HG02623 (cell line): ENCODE measurements at regions not wholly inside any gene's neighbourhood (a gene's known extent, or its start where the extent isn't known, plus 50 kb on each side); places are given as distances from the start of the nearest gene placed in this dataset.

Experiments used
- ATAC-seq: cut with Tn5 transposase; IDR thresholded peaks from one replicate; pipeline ENCODE4 v1.9.1; 2021; ENCODE audit warnings: moderate library complexity; ENCODE audit not compliant: unreplicated experiment

DNA sequence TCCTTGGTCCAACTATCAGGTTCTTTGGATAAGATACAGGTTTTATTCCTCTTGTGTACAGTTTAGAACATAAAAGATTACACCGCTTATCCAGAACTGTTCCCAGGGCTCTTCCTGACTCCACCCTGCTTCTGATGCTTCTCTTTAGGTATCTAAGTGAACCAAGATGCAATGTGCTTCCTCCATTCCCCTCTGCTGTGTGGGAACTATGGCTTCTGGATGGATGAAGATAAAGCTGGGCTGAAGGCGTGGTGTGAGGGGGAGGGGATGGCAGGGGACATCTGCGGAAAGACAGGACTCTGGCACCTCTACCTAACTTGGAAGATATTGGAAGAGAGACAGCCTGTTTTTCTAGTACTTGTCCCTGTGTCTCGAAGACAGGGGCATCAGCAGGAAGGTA lies 209.9 kb upstream of the TBX20 start:
- ATAC-seq: no peak

DNA sequence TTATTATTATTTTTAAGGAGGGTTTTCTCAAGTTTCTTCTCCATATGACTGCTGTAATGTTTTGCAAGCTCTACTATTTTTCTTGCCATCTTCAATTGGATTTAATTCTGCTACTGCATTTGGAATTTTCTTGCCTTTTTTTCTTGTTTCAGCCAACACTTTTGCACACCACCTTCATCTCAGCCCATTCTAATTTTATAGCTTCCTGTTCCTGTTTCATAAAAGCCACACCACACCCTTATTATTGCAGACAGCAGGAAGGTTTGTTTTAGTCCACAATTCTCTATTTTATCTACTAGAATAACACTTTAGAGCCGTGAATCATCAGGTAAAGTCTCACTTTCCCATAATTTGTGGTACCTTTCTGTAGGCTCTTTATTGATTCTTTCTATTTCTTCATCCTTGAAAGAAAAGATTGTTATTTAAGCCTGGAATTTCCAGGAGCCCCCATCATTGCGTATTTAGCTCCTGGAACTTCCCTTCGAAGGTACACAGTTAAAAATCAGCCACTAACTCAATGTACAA lies 209.3 kb upstream of the TBX20 start:
- ATAC-seq: no peak

DNA sequence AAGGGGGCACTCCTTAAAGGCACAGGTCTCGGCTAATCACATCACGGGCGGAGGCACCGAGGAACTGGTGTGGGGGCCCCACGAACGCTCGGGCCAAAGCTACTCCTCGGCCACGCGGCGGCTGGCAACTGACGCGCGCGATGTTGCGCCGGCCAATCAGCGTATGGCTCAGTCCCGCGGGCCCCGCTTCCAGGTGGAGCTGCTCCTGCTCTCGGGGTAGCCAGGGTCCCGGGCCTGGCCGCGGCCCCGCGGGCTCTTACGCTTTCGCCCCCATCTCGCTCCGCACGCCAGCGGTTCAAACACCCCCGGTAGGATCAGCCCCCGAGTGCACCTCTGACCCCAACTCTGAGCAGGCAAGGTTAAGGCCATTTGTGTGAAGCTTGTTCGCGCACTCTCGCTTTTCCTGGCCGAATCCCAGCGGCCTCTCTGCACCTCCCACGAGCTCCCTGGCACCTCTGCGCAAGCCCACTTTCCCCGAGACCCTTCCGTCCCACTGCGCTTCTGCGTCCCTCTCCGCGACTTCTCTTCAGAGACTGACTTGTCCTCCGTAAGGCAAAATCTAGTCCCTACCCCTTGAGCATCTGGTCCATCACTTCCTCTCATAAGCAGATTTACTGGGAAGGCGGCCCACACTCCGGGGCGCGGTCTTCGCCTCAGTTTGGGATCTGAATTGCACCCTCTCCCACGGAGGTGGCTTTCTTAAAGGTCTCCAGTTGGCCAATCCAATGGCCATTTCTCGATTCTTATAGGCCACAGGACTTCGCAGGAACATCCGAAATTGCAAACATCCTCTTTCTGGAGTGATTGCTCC lies 200.9 kb upstream of the TBX20 start:
- no peak for ATAC-seq

DNA sequence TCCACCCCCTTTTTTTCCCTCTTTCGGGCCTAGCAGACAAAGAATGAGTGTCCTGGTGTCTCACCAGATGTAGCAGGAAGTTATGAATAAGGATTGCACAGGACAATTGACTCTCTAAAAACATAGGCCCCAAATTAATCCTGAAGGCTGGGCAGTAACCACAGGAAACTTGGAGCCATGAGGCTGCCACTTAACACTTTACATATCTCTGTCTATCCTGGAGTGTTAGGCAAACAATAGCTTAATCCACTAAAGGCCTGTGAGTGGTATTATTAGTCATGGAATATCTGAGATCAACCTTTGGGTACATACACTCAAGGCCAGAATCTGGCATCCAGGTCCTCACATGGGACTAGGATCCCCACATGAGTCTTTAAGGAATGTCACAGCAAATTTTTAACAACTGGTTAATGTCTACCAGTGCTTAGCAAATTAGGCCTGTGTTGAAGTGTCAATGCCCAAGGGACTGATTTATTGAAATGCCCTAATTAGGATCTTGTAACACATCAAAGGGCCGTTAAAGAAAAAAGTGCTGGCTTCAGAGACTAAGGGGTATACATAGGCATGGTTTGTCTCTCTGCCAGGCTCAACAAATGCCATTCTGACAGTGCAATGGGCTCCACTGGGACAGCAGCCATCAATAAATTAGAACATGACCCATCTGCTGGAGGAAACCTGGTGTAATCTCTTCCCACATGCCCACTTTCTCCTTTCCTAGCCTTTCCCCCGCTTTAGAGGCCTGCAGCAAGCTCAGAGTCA lies 196.7 kb upstream of the TBX20 start:
- no peak for ATAC-seq

DNA sequence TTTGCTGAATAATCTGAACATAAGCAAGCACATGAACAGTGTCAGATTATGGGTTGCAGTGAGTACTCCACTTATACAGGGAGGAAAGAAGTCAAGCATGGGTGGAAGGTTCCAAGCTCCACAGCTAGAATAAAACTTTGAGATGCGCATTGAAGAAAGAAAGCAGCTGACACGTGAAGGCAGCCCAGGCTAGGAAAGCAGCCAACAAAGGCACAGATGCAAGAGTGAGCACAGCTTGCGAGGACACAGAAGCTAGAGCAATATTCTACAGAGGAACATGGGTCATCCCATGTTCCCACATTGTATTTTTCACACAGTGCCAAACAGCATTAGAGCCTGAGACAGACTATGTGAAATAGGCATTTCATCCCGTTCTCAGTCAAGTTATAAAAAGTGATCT lies 194.6 kb upstream of the TBX20 start:
- no peak for ATAC-seq

DNA sequence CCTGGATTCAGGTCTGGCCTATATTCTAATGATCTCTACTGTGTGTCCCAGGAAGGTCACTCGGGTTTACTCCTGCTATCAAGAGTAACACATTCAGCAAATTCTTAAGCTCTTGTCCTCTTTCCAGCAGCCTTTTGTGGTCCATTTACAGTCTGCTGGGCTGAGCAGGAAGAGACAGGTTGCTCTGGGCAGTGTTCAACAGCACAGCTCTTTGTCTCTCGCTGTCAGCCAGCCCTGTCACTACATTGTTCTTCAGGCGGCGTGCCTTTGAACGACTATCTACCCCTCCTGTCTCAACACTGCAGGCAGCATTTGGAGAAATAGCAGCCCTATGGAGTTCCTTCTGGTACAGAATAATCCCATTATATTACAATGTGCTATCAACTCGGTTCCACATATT lies 192.2 kb upstream of the TBX20 start:
- ATAC-seq: no peak

DNA sequence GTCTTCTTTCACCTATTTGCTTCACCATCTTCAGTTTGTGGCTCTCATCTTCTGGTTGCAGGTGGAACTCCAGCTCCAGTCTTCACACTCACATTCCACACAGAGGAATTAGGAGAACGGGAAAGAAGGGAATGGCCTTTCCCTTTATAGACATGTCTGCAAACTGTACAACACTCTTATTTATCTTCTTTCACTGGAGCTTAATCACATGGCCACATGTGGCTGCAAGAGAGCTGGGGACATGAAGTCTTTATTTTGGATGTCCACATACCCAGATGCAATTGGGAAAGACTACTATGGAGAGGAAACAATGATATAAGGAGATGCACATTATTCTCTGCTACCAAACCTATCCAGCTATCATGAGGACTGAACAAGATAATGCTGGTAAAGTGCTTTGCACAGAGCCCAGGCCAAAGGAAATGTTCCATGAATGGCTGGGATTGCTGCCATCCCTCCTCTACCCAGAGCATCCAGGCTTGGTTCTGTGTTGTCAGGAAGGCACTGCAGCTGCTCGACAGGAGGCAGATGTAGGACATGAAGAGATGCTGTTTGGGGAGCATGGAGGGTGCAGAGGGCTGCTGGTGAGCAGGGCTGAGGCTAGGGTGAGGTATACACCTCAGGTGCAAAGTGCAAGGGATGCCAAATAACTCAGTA lies 183.8 kb upstream of the TBX20 start:
- ATAC-seq: no peak

DNA sequence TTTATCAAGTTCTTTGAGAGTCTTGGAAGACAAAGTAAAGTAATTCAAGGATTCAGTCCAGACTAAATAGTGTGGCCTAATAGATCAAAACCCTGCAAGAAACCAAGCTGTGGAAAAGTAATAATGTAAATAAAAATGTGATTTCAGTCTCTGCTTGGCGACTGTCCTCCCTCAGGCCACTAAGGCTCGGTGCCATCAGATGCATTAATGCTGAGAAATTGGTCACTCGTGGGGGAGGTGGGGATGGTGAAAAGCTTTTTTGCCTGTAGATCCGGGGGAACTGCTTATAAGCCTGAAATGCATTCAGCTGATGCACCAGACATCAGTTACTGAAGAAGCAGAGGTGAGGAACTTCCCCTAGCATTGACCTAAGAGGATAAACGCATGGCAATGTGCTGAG lies 182.6 kb upstream of the TBX20 start:
- ATAC-seq: no peak

DNA sequence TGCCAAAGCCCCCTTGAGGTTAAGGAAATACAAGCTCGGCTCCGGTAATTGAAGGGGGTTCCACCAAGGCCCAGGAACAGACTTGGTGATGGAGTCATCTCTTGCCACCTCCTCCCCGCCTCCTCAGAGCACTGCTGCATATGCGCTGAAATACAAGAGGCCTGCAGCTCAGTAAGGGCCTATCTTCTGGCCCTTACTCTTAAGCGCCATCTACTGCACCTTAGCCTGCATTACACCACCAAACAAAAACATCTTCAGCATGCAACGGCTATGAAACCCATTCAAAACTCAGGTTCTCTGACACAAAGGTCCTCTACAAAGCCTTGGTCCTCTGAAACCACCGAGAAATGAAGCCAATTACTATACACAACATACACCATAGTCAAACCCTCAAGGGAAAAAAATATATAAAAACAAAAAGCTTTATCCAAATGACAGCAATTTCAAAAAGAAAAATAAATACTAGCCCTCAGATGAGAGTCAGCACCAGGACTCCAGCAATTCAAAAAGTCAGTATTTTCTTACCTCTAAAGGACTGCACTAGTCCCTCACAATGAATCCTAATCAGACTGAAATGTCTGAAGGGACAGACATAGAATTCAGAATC lies 176.8 kb upstream of the TBX20 start:
- no peak for ATAC-seq

DNA sequence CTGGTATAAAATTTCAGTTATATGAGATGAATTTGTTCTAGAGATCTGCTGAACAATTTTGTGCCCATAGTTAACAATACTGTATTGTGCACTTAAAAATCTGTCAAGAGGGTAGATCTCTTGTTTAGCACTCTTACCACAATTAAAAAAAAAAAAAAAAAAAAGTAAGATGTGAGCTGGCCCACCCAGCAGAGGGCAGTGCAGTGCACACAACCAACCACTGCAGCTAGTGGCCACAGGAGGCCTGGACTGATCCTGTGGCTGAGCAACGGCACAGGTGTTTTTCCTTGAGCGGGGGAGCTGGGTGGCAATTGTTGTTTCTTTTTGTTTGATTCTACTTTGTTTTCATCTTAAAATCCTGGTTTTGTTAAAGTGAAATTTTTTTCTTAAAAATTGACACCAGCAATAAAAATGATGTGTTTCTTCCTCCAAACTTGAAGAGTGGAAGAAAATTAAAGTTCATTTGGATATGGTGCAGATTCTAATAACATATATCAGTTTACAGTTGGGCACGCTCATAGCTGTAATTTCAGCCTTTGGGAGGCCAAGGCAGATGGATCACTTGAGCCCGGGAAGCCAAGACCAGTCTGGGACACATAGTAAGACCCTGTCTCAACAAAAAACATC lies 171.1 kb upstream of the TBX20 start:
- ATAC-seq: no peak

DNA sequence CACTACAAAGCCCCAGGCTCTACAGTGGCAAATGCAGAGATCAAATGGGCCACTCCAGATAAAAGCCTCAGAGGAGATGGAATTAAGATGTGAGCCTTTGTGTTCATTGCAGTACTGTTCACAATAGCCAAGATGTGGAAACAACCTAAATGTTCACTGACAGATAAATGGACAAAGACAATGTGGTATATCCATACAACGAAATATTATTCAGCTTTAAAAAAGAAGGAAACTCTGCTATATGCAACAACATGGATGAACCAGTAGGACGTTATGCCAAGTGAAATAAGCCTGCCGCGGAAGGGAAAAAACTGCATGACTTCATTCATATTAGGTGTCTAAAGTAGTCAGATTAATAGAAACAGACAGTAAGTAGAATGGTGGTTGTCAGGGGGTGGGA lies 170.5 kb upstream of the TBX20 start:
- no peak for ATAC-seq

DNA sequence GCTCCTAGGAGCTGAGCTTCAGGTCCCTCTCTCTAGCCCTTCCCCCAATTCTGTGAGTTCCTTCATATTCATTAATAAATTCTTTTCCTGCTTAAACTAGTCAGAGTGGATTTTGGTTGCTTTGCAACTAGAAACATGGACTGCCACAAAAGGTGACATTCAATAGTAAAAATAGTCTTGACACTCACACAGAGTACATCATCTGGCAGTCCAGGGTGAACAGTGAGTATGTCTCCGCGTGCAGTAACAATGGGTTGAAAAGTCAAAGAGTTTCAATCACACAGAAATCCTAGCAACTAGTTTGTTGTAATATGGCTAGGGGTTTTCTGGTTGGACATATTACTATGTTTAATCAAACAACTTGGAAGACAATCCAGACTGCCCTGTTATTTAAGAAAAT lies 168.8 kb upstream of the TBX20 start:
- ATAC-seq: no peak

DNA sequence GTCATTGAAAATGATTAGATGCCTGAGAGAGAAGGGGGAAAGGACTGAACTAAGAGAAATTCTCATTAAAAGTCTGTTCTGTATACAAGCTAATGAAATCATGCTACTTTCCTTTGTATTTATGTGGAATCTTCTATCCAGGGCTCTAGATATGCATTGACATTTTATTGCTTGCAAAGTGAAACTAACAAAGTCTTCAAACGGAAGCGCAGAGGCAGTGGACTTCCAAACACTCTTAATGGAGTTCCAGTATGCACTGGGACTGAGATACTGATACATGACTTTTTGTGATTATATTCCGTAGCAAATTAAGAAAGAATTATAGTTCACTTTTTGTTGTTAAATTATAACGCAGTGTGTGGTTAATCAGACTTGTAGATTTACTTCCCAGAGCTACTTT lies 166.8 kb upstream of the TBX20 start:
- ATAC-seq: no peak

DNA sequence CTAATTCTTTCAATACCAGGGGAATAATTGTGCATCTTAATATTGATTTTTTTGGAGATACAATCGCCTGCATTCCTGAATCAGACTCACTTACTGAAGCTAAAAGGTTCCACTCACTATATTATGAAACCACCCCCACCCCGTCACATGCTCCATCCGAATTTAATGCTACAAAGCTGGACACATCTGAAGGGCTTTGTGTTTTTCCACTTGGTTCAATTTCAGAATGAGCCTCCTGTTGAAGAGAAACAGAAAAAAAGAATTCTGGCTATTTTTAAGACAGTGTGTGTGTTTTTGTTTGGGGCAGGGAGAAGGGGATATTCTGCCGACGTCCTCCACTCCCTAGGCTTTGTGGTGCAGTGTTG lies 165.5 kb upstream of the TBX20 start:
- ATAC-seq: no peak

DNA sequence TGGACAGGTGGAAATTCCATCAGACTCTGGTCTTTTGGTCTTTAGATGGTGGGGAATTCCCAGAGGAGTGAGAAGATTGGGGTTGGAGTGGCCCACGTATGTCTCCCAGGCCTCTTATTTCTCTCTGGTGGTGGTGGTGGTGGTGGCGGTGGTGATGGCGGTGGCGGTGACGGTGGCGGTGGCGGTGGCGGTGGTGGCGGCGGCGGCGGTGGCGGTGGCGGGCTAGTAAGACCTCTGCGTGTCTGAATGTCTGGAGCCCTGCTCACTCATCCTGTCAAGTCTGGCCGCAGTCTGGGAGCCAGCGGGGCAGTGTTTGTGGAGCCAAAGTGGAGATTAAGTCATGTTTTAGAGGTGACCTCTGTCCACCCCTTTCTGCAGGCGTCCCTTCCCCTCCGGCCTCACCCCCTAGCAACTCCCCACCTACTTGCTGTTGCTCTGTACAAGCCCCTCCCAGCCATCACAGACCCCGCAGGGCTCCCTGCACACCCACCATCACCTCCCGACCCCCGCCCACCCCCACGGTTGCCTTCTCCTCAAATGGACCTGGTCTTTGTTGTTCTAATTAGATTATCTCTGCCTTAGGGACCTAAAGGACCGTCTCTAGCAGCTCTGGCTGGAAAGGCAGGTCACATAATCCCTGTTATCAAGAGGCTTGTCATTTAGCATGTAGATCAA lies 165.0 kb upstream of the TBX20 start:
- no peak for ATAC-seq

DNA sequence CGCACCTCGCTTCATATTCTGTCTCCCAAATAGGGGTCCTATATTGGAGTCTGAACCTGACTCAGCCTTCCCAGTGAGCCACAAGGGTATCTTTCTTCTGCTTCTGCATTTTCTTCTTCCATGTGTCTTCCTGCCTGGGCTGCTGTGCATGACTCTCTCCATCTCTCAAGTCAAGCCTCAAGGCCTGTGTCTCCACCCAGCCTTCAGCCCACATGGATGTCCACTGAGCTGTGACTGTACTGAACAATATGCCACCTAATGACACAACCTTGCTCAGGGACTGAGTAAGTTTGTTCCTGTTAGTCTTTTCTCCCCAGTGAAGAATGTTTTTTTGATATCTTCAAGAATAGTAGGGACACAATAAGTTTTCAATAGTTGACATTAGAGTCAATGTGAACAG lies 162.7 kb upstream of the TBX20 start:
- ATAC-seq: no peak

DNA sequence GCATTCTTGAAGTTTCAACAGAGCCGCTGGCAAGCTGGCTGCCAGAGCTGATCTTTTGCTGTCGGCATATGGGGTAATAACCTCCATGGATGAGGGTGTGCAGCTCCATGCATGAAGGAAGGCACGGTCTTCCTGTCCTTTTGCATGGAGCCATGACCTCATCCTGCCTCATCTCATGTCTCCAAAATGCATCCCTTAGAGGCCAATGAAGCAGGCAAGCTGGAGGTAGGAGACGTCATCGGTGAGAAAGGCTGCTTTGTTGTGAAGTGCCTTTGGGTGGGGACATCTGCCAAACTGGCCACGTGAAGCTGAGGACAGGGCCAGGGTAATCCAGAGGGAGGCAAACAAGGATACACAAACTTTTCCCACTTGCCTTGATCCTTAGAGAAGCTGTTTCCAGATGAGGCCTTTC lies 161.5 kb upstream of the TBX20 start:
- no peak for ATAC-seq

DNA sequence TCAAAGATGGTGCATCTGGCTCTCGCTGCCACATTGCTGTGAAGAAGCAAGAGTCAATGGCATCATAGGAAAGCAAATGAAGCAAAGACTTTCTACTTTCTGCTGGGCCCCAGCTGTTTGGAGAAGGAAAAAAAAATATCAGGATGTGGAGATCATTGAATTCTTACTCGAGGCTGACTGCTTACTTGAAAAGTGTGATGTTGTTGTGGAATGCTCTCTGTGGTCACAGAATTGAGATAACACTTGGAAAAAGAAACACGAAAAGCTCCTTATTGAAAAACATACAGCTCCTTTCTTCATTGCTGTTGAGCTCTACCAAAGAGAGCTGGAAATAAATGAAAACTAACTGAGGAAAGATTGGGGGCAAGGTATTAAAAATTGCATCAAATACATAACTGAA lies 157.4 kb upstream of the TBX20 start:
- ATAC-seq: no peak

DNA sequence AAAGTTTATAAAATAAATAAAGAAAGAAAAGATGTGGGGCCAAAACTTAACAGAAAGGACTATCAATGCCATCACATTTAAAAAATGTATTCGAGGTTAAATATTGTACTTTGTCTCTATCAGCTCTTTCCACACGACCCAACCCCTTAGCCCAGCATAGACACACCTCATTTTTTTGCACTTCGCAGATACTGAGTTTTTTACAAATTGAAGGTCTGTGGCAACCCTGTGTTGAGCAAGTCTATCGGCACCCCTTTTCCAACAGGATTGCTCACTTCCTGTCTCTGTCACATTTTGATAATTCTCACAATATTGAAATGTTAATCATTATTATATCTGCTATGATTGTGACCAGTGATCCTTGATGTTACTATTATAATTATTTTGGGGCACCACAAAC lies 151.6 kb upstream of the TBX20 start:
- ATAC-seq: no peak

DNA sequence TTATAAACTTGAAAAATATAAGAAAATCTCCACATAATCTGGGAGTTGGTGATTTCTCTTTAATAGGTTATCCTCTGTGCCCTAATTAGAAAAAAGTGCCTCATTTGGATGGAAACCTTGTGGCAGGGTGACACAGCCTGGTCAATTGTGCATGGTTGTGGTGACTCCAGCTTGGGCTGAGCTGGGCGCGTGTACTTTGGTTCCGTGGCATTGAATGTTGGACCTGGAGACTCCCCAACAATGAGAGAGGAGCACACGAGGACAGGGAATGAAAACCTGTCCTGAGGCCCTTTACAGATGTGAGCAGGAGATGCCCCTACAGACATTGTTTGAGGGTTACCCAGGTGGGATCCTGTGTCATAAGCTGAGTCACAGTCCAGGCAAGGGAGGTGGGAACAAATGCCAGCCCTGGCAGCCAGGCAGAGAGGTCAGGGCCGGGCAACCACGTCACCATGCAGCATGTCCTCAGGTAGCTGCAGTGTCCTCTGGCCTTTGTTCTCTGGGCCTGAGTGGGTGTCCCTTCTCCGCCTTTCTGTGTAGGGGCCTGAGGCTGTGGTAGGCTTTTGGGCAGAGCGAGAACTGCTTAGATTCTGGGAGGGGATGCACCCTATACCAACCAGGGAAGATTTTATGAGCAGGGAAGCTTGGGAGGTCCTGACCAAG lies 147.4 kb upstream of the TBX20 start:
- no peak for ATAC-seq
